HEK293 (cell line): ENCODE measurements at regions not wholly inside any gene's neighbourhood (a gene's known extent, or its start where the extent isn't known, plus 50 kb on each side); places are given as distances from the start of the nearest gene placed in this dataset.

Experiments
- CTCF ChIA-PET: fragments of 350-600 bp; formaldehyde crosslinking; extraction: SDS; loops from one replicate; lab custom pipeline; 2021; ENCODE audit warnings: antibody characterized with exemption; lab: Yijun Ruan, JAX
- POLR2A ChIA-PET: fragments of 300-600 bp; formaldehyde crosslinking; extraction: SDS; loops from one replicate; lab custom pipeline; 2020; ENCODE audit warnings: antibody characterized with exemption, inconsistent platforms; lab: Yijun Ruan, JAX
- H3K27ac ChIP-seq: fragments of 200-500 bp; sonication (Bioruptor generic); 2 replicates; pipeline ENCODE4 v1.5.1; 2014; ENCODE audit warnings: low read depth, low read length, control low read depth, inconsistent platforms; ENCODE audit errors: extremely low read depth
- H3K36me3 ChIP-seq, 2 experiments: fragments of 200-500 bp in 1 of 2; sonication (Bioruptor generic) in 1 of 2; 1 replicate in 1 of 2; 2 replicates in 1 of 2; pipeline ENCODE4 v1.5.1; 2014 to 2017; ENCODE audit warnings: inconsistent platforms in 2 of 2, low read length in 2 of 2; ENCODE audit not compliant: control insufficient read depth in 2 of 2, insufficient read depth in 1 of 2
- H3K4me1 ChIP-seq: fragments of 200-500 bp; sonication (Bioruptor generic); 2 replicates; pipeline ENCODE4 v1.5.1; 2014; ENCODE audit warnings: mild to moderate bottlenecking, low read length, inconsistent platforms; ENCODE audit not compliant: control insufficient read depth, insufficient read depth
- H3K4me3 ChIP-seq: 2 replicates; pipeline ENCODE4 v1.5.1; 2011; ENCODE audit warnings: low read depth, mild to moderate bottlenecking, control low read depth, low read length, moderate library complexity
- H3K9me3 ChIP-seq: fragments of 200-500 bp; sonication (Bioruptor generic); 2 replicates; pipeline ENCODE4 v1.5.1; 2014; ENCODE audit warnings: low read depth, low read length, inconsistent platforms; ENCODE audit not compliant: control insufficient read depth, insufficient read depth
- BCL11B ChIP-seq: fragments of 450-650 bp; formaldehyde crosslinking; IDR thresholded peaks from 2 replicates; pipeline ENCODE4 v1.5.1; 2016; ENCODE audit warnings: low read depth, missing biosample characterization, missing genetic modification characterization
- EGR2 ChIP-seq: fragments of 450-650 bp; formaldehyde crosslinking; IDR thresholded peaks from 2 replicates; pipeline ENCODE4 v1.5.1; 2016; ENCODE audit warnings: low read depth, missing biosample characterization, missing genetic modification characterization
- SALL2 ChIP-seq: fragments of 450-650 bp; formaldehyde crosslinking; IDR thresholded peaks from 2 replicates; pipeline ENCODE4 v1.5.0; 2017; ENCODE audit warnings: missing biosample characterization, mild to moderate bottlenecking, missing genetic modification characterization, borderline replicate concordance
- SP2 ChIP-seq: fragments of 450-650 bp; formaldehyde crosslinking; IDR thresholded peaks from 2 replicates; pipeline ENCODE4 v1.5.1; 2016; ENCODE audit warnings: missing biosample characterization, missing genetic modification characterization
- ZNF114 ChIP-seq: fragments of 450-650 bp; formaldehyde crosslinking; IDR thresholded peaks from 2 replicates; pipeline ENCODE4 v1.5.0; 2017; ENCODE audit warnings: missing biosample characterization, missing genetic modification characterization
- ZNF169 ChIP-seq: fragments of 450-650 bp; formaldehyde crosslinking; IDR thresholded peaks from 2 replicates; pipeline ENCODE4 v1.5.1; 2016; ENCODE audit warnings: missing biosample characterization, missing genetic modification characterization
- ZNF175 ChIP-seq: fragments of 450-650 bp; formaldehyde crosslinking; IDR thresholded peaks from 2 replicates; pipeline ENCODE4 v1.5.1; 2016; ENCODE audit warnings: missing biosample characterization, missing genetic modification characterization
- ZNF302 ChIP-seq: fragments of 450-650 bp; formaldehyde crosslinking; IDR thresholded peaks from 2 replicates; pipeline ENCODE4 v1.5.1; 2016; ENCODE audit warnings: missing biosample characterization, missing genetic modification characterization, low read depth
- ZNF341 ChIP-seq: fragments of 450-650 bp; formaldehyde crosslinking; IDR thresholded peaks from 2 replicates; pipeline ENCODE4; 2016; ENCODE audit warnings: low read depth, missing biosample characterization, missing genetic modification characterization
- ZNF350 ChIP-seq: fragments of 450-650 bp; formaldehyde crosslinking; IDR thresholded peaks from 2 replicates; pipeline ENCODE4 v1.5.0; 2017; ENCODE audit warnings: missing biosample characterization, mild to moderate bottlenecking, missing genetic modification characterization
- ZNF366 ChIP-seq: fragments of 450-650 bp; formaldehyde crosslinking; conservative IDR thresholded peaks from 2 replicates; pipeline ENCODE4 v1.5.1; 2016; ENCODE audit warnings: missing biosample characterization, missing genetic modification characterization
- ZNF549 ChIP-seq: fragments of 450-650 bp; IDR thresholded peaks from 2 replicates; pipeline ENCODE4 v1.5.1; 2018; ENCODE audit warnings: missing biosample characterization, missing genetic modification characterization, mild to moderate bottlenecking, inconsistent platforms, moderate library complexity
- ZNF768 ChIP-seq: fragments of 450-650 bp; formaldehyde crosslinking; IDR thresholded peaks from 2 replicates; pipeline ENCODE4 v1.5.1; 2018; ENCODE audit warnings: missing biosample characterization, mild to moderate bottlenecking, missing genetic modification characterization
- ZNF792 ChIP-seq: fragments of 450-650 bp; formaldehyde crosslinking; IDR thresholded peaks from 2 replicates; pipeline ENCODE4 v1.5.1; 2016; ENCODE audit warnings: missing biosample characterization, missing genetic modification characterization
- ZSCAN23 ChIP-seq: fragments of 450-650 bp; formaldehyde crosslinking; IDR thresholded peaks from 2 replicates; pipeline ENCODE4 v1.5.1; 2016; ENCODE audit warnings: missing biosample characterization, missing genetic modification characterization
- ZSCAN30 ChIP-seq: fragments of 450-650 bp; IDR thresholded peaks from 2 replicates; pipeline ENCODE4 v1.5.1; 2018; ENCODE audit warnings: missing biosample characterization, mild to moderate bottlenecking, missing genetic modification characterization, moderate library complexity
- TF ChIP-seq, protein P1 (sequence below): fragments of 450-650 bp; formaldehyde crosslinking; IDR thresholded peaks from 2 replicates; pipeline ENCODE4 v1.5.1; 2016; ENCODE audit warnings: missing biosample characterization, missing genetic modification characterization
- TF ChIP-seq, protein P2 (sequence below): fragments of 450-650 bp; formaldehyde crosslinking; IDR thresholded peaks from 2 replicates; pipeline ENCODE4 v1.5.1; 2016; ENCODE audit warnings: missing biosample characterization, missing genetic modification characterization
- TF ChIP-seq, protein P3 (sequence below): fragments of 450-650 bp; formaldehyde crosslinking; IDR thresholded peaks from 2 replicates; pipeline ENCODE4 v1.5.1; 2016; ENCODE audit warnings: missing biosample characterization, missing genetic modification characterization
- TF ChIP-seq, protein P4 (sequence below): fragments of 450-650 bp; formaldehyde crosslinking; IDR thresholded peaks from 2 replicates; pipeline ENCODE4 v1.5.0; 2017; ENCODE audit warnings: missing biosample characterization, missing genetic modification characterization, borderline replicate concordance
- TF ChIP-seq, protein P5 (sequence below): fragments of 450-650 bp; formaldehyde crosslinking; IDR thresholded peaks from 2 replicates; pipeline ENCODE4 v1.5.1; 2016; ENCODE audit warnings: missing biosample characterization, missing genetic modification characterization

DNA sequence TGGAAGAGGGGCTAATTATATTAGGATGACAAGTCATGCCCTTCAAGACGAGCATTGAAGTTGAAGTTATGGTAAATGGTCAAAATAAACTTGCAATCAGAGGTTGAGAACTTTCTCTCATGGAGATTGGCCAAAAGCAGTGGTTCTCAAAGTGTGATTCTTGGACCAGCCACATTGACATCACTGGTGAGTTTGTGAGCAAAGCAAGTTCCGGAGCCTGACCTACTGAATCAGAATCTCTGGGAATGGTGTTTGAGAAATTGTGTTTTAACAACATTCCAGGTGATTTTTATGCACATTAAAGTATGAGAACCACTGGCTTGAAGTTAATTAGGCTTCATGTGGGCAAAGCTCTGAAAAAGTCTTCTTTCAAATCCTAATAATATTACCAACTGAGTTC is 403.5 kb downstream of the ZSWIM6 start (continued):
- TF ChIP-seq, protein P1, sequence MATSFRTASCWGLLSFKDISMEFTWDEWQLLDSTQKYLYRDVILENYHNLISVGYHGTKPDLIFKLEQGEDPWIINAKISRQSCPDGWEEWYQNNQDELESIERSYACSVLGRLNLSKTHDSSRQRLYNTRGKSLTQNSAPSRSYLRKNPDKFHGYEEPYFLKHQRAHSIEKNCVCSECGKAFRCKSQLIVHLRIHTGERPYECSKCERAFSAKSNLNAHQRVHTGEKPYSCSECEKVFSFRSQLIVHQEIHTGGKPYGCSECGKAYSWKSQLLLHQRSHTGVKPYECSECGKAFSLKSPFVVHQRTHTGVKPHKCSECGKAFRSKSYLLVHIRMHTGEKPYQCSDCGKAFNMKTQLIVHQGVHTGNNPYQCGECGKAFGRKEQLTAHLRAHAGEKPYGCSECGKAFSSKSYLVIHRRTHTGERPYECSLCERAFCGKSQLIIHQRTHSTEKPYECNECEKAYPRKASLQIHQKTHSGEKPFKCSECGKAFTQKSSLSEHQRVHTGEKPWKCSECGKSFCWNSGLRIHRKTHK (tag by site-specific recombination), result no peak
- TF ChIP-seq ZSCAN23 (tag by site-specific recombination), result no peak
- TF ChIP-seq BCL11B (tag by site-specific recombination), result no peak
- TF ChIP-seq ZNF302, result no peak
- TF ChIP-seq ZNF169 (tag by site-specific recombination), result no peak
- TF ChIP-seq SP2 (tag by site-specific recombination), result no peak
- TF ChIP-seq ZSCAN30 (tag by site-specific recombination), result no peak
- TF ChIP-seq ZNF366 (tag by site-specific recombination), result no peak
- TF ChIP-seq ZNF341 (tag by site-specific recombination), result no peak
- TF ChIP-seq, protein P2, sequence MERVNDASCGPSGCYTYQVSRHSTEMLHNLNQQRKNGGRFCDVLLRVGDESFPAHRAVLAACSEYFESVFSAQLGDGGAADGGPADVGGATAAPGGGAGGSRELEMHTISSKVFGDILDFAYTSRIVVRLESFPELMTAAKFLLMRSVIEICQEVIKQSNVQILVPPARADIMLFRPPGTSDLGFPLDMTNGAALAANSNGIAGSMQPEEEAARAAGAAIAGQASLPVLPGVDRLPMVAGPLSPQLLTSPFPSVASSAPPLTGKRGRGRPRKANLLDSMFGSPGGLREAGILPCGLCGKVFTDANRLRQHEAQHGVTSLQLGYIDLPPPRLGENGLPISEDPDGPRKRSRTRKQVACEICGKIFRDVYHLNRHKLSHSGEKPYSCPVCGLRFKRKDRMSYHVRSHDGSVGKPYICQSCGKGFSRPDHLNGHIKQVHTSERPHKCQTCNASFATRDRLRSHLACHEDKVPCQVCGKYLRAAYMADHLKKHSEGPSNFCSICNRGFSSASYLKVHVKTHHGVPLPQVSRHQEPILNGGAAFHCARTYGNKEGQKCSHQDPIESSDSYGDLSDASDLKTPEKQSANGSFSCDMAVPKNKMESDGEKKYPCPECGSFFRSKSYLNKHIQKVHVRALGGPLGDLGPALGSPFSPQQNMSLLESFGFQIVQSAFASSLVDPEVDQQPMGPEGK, result no peak
- TF ChIP-seq, protein P3, sequence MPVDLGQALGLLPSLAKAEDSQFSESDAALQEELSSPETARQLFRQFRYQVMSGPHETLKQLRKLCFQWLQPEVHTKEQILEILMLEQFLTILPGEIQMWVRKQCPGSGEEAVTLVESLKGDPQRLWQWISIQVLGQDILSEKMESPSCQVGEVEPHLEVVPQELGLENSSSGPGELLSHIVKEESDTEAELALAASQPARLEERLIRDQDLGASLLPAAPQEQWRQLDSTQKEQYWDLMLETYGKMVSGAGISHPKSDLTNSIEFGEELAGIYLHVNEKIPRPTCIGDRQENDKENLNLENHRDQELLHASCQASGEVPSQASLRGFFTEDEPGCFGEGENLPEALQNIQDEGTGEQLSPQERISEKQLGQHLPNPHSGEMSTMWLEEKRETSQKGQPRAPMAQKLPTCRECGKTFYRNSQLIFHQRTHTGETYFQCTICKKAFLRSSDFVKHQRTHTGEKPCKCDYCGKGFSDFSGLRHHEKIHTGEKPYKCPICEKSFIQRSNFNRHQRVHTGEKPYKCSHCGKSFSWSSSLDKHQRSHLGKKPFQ, result no peak
- TF ChIP-seq, all 188 proteins: peak for 0

DNA sequence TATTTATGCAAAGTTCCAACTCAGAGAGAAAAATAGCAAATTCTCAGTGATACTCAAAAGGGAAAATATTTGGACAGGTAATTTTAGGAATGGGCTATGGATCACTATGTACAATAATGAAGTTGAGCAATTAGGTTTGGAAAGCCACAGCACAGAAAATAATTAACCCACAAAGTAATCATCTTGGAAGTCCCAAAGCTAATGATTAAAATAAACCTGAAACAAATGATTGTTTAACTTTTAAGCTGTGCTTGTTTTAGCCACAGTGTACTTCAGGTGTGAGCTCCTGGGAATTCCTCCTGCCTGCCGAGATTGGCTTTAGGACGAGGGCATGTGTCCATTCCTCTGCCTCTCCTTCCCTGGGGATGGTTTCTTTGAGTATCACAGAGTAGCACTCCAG is 403.9 kb downstream of the ZSWIM6 start:
- Histone ChIP-seq H3K4me1 (no peaks in the 10 kb centered on the region), H3K36me3 (no peaks in the 10 kb centered on the region), H3K4me3 (no peak overlapping the region), H3K27ac (no peak overlapping the region)
- POLR2A ChIA-PET, result no interaction called here
- TF ChIP-seq, protein P4, sequence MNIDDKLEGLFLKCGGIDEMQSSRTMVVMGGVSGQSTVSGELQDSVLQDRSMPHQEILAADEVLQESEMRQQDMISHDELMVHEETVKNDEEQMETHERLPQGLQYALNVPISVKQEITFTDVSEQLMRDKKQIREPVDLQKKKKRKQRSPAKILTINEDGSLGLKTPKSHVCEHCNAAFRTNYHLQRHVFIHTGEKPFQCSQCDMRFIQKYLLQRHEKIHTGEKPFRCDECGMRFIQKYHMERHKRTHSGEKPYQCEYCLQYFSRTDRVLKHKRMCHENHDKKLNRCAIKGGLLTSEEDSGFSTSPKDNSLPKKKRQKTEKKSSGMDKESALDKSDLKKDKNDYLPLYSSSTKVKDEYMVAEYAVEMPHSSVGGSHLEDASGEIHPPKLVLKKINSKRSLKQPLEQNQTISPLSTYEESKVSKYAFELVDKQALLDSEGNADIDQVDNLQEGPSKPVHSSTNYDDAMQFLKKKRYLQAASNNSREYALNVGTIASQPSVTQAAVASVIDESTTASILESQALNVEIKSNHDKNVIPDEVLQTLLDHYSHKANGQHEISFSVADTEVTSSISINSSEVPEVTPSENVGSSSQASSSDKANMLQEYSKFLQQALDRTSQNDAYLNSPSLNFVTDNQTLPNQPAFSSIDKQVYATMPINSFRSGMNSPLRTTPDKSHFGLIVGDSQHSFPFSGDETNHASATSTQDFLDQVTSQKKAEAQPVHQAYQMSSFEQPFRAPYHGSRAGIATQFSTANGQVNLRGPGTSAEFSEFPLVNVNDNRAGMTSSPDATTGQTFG, result no peak
- TF ChIP-seq, all 188 proteins: peak for 0
- H3K9me3 ChIP-seq, result no peaks in the 10 kb centered on the region
- CTCF ChIA-PET, result interaction anchor here (0.6 to 0.9 kb wide), 2 partner anchors 29 to 197 kb away, joined by 3 to 4 read pairs; no protein-coding TSS in a partner anchor

DNA sequence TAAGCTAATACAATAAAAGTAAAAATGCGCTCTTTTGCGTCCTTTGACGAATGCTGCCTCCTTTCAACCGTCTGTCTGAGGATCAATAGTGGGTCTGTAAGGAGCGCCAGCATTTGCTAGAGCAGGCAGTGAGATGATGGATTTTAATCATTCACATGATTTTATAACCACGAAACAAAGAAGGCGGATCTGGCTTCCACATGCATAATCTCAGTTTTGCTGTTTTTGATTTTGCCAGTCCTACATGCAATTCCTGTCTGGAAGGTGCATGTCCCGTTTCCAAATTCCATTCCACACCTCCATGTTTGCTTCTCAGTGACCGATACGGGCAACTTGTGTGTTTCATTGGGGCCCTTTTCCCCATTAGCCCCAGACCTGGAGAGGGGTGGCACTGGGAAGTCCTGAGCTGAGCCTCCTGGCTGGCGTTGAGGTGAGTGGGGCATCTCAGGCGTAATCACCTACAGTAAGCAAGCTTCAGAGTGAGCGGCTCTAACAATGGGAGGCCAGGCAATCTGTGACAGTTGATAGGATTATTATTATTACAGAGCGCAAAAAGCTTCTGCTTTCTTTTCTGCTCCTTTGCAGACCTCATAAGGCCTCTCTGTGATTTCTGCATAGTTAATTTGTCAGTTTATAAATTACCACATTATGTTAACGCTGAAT is 405.4 kb downstream of the ZSWIM6 start:
- H3K4me3 ChIP-seq, result no peak overlapping the region
- no peak overlapping the region for H3K27ac ChIP-seq
- POLR2A ChIA-PET, result no interaction called here
- no peaks in the 10 kb centered on the region for H3K4me1 ChIP-seq
- no peaks in the 10 kb centered on the region for H3K9me3 ChIP-seq
- CTCF ChIA-PET, result interaction anchor here (1.3 kb wide), 1 partner anchor 31 kb away, joined by 3 read pairs; no protein-coding TSS in a partner anchor
- H3K36me3 ChIP-seq, result no peaks in the 10 kb centered on the region
- TF ChIP-seq ZNF792 (tag by site-specific recombination), result no peak
- TF ChIP-seq ZNF549 (tag by site-specific recombination), result no peak
- no peak for TF ChIP-seq ZNF768 (tag by site-specific recombination)
- TF ChIP-seq ZNF350, result no peak
- no peak for TF ChIP-seq SALL2
- no peak for TF ChIP-seq ZNF114 (tag by site-specific recombination)
- TF ChIP-seq ZNF341 (tag by site-specific recombination), result no peak
- no peak for TF ChIP-seq ZNF175 (tag by site-specific recombination)
- TF ChIP-seq EGR2 (tag by site-specific recombination), result no peak
- TF ChIP-seq, protein P5, sequence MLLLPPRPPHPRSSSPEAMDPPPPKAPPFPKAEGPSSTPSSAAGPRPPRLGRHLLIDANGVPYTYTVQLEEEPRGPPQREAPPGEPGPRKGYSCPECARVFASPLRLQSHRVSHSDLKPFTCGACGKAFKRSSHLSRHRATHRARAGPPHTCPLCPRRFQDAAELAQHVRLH, result no peak
